Activated CD4-positive, alpha-beta T cell treated with anti-CD3 and anti-CD28 coated beads, Interleukin-2, amount 50 U/mL, for 16 hours (primary cell): ENCODE measurements at regions not wholly inside any gene's neighbourhood (a gene's known extent, or its start where the extent isn't known, plus 50 kb on each side); places are given as distances from the start of the nearest gene placed in this dataset.
"Not testable (repeated sequence)": the region's sequence is repeated elsewhere in the genome, so short reads cannot be mapped to it uniquely, and the experiment has no call there.

Experiments used
- DNase-seq: peaks from one replicate; pipeline ENCODE4 v3.0.0-alpha.2; 2020

GRCh38 chr2:242010252-242011166 is 141.0 kb downstream of the RTP5 start:
- not testable (repeated sequence) for DNase-seq

- no peak for DNase-seq
Observed at GRCh38 chr2:242011167-242011513, 141.6 kb downstream of the RTP5 start.

GRCh38 chr2:242011516-242011915 is 142.0 kb downstream of the RTP5 start:
- no peak for DNase-seq

GRCh38 chr2:242011991-242012764 is 142.6 kb downstream of the RTP5 start:
- DNase-seq = no peak

GRCh38 chr2:242012956-242013764 is 143.6 kb downstream of the RTP5 start:
- DNase-seq = no peak

GRCh38 chr2:242013771-242014170 is 144.2 kb downstream of the RTP5 start:
- DNase-seq = no peak

- DNase-seq = no peak
Observed at GRCh38 chr2:242015108-242016065, 145.9 kb downstream of the RTP5 start.

- no peak for DNase-seq
Observed at GRCh38 chr2:242017086-242017485, 147.6 kb downstream of the RTP5 start.

- not testable (repeated sequence) for DNase-seq
Observed at GRCh38 chr2:242018416-242018815, 148.9 kb downstream of the RTP5 start.

GRCh38 chr2:242019344-242019743 is 149.8 kb downstream of the RTP5 start:
- DNase-seq = no peak

GRCh38 chr2:242020196-242021004 is 150.9 kb downstream of the RTP5 start:
- no peak for DNase-seq

GRCh38 chr2:242022550-242023290 is 153.2 kb downstream of the RTP5 start:
- no peak for DNase-seq

GRCh38 chr2:242024751-242025355 is 155.3 kb downstream of the RTP5 start:
- DNase-seq = no peak

GRCh38 chr2:242027676-242028450 is 158.3 kb downstream of the RTP5 start:
- no peak for DNase-seq

GRCh38 chr2:242029422-242030225 is 160.1 kb downstream of the RTP5 start:
- DNase-seq = no peak

GRCh38 chr2:242030226-242030575 is 160.7 kb downstream of the RTP5 start:
- DNase-seq = no peak

- no peak for DNase-seq
Observed at GRCh38 chr2:242030858-242031257, 161.3 kb downstream of the RTP5 start.

- DNase-seq = peak; percentile 62
Observed at GRCh38 chr2:242031481-242032019, 162.0 kb downstream of the RTP5 start.
